CD4-positive, alpha-beta T cell treated with Interferon gamma for 1 hour (primary cell): ENCODE measurements at regions not wholly inside any gene's neighbourhood (a gene's known extent, or its start where the extent isn't known, plus 50 kb on each side); places are given as distances from the start of the nearest gene placed in this dataset.

ENCODE experiments used
- DNase-seq: peaks from one replicate; pipeline ENCODE4 v3.0.0-alpha.2; 2020

GRCh38 chr12:128052777-128053176 lies 214.2 kb upstream of the TMEM132C start:
- DNase-seq: no peak

DNA sequence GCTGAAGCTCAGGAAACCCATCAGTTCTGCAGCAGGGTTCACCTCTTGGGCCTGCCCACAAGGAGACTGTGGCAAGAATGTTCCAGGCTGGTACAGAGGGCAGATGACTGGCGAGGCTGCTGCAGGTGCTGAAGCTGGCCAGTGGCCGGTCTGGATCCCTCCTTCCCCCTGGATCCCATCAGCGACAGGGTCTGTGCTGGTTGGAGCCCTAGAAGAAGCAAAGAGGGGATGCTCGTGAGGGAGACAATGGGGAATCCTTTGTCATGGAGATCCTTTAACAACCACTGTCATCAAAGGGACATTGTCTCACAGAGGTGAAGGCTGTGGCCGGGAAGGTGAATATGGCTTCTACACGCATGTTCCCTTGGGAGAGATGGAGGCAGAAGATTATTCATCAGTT lies 211.4 kb upstream of the TMEM132C start:
- no peak for DNase-seq

DNA sequence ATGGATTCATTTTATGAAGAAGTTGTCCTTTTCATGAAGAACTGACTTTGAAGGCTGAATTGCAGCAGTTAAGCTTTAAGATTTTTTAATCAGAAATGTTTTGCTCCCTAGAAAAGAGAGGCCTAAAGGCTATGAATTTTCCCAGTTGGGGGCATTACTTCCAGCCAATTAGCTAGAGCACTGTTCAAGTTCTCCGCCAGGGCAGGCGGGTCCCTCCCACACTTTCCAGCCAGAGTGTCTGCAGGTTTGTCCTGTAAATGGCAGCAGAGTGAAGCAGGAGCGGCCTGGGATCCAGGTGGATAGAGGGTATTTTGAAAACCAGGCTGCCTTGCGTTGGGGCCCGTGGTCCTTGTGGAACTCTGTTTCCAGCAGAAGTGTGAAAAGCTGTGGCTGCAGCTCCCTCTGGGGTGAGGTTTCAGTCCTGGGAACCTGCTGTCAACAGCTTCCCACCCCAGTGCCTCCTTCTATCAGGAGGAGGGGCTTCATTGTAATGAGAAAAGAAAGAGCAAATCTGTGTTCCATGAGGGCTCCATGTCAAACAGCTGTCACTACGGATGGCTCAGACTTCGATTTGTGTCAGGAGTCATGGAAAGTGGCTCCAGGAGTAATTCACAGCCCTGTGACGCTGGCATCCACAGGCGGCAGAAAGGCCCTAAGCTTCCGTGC lies 210.7 kb upstream of the TMEM132C start:
- no peak for DNase-seq

DNA sequence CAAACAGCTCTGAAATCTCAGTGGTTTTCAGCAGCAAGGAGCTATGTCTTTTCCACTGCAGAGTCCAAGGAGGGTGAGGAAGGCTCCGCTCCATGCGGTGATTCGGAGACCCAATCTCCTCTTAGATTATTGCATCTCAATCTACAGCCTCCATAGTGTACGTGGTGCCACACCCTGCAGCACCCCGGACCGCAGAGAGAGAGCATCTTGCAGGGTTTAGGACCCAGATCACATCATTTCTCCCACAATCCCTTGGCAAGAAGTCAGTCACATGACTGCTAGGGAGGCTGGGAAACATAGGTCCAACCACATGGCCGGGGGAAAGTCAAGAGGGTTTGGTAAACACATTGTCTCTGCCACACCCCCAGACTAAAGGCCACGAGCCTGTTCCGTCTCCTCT lies 209.4 kb upstream of the TMEM132C start:
- no peak for DNase-seq

GRCh38 chr12:128059621-128060370 lies 207.2 kb upstream of the TMEM132C start:
- DNase-seq: no peak

DNA sequence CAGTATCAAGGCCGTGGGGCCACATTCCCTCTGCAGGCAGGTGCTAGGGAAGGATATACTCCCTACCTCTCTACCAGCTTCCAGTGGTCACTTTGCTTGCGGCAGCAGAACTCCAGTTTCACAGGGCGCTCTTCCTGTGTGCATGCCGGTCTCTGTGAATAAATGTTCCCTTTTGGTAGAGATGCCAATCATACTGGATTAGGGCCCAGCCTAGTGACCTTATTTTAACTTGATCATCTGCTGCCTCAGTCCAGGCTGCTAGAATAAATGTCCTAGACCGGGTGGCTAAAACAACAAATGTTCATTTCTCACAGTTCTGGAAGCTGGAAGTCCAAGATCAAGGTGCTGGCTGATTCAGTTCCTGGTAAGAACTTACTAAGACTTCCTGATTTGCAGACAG lies 198.8 kb upstream of the TMEM132C start:
- no peak for DNase-seq

DNA sequence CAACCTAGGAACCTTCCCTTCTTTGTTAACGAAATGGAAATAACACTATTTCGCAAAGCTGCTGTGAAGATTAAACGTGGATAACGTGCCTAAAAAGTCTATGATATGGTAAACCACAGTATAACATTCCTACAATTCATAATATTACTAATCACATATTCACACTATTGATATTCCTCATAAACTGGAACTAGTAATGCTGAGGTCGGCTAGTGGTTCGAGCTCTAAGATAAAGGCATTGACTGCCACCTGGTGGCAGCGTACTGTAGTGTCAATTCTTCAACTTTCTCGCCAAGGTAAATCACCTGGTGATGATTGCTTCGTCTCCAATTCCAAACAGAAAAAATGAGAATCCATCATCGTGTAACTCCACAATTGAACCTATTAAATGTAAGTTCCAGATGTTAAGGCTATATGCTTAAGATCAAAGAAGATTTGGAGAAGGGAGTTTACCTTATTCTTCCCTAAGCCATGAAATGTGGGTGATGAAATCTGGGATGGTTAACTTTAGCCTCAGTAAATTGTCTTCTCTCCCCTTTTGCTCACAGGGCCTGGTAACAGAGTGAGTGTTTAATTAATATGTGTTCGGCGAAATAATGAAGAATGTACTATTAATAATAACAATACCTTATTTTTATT lies 197.5 kb upstream of the TMEM132C start:
- no peak for DNase-seq

GRCh38 chr12:128073937-128074336 lies 193.0 kb upstream of the TMEM132C start:
- DNase-seq: no peak

GRCh38 chr12:128075332-128075731 lies 191.6 kb upstream of the TMEM132C start:
- no peak for DNase-seq

- DNase-seq: no peak
These were observed 190.8 kb upstream of the TMEM132C start for GRCh38 chr12:128076188-128076587.

DNA sequence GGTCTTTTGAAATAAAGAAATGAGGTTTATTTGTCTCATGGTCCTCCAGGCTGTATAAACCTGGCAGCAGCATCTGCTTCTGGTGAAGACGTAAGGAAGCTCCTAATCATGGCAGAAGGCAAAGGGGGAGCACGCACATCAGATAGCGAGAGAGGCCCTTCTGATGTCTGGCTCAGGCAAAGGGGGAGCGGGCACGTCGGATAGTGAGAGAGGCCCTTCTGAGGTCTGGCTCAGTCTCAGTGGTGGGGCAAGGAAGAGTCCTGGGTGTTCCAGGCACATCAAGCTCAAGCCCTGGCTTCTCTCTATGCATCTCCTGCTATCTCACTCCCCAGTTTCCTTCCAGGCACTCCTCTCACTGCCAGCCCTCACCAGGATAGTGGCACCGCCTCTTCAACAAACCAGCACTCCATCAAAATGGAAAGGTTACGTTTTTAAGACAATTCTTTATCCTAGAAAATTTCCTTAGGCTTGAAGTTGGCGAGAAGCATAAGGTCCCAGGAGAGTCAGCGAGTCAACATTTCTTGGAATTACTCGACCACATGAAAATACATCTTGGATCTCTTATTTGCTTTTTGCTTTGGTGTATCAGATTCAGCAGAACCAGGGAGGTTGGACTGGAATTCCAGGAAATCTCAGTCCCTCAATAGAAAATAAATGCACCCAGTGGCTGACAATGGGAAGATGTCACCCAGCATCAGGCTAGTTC lies 189.6 kb upstream of the TMEM132C start:
- no peak for DNase-seq

GRCh38 chr12:128077917-128078298 lies 189.1 kb upstream of the TMEM132C start:
- DNase-seq: no peak

DNA sequence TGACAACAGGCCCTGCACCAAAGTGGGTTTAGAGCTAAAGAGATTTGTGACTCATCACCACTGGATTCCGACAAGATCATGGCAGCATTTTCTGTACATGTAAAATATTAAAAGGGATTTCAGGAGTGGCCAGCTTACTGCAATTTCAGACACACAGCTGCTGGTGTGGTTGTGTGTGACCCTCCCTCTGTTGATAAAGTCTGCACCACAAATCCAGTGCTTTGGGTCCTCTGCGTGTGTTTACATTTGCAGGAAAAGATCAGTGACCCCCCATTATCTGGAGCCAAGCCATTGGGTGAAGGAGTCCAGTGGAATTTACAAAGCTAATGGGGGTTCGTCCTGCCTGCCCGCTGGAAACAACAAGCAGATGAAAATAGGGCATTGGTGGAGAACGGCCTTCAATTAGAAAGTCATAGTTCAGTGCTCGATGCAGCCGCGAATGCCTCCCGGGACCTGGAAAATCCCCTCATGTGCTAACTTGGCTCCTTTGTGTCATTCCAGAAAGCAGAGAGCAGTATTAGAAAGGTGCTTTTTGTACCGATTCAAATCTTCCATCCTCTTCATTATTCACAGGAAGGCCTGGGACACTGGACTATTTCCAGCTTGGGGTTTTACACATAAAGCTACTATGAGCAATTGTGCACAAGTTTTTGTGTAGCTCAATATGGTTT lies 188.5 kb upstream of the TMEM132C start:
- DNase-seq: no peak

DNA sequence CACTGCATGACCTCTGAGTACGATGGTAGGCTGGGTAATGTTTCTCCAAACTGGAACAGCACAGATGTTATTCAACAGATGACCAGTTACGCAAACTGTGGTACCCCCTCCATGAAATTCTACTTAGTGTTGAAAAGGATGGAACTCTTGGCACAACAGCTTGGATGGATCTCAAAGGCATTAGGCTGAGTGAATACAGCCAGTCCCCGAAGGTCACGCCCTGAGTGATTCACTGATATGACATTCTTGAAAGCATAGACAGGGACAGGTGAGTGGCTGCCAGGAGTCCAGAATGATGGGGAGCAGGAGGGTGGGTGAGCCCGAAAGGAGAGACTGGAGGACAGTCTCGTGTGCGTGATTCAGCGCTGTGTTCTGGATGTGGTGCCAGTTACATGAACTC lies 187.5 kb upstream of the TMEM132C start:
- no peak for DNase-seq

GRCh38 chr12:128083132-128083729 lies 183.7 kb upstream of the TMEM132C start:
- no peak for DNase-seq

- no peak for DNase-seq
These were observed 178.0 kb upstream of the TMEM132C start for GRCh38 chr12:128088926-128089325.

GRCh38 chr12:128089961-128090360 lies 177.0 kb upstream of the TMEM132C start:
- no peak for DNase-seq

GRCh38 chr12:128091101-128091720 lies 175.8 kb upstream of the TMEM132C start:
- DNase-seq: no peak

GRCh38 chr12:128091951-128092382 lies 175.0 kb upstream of the TMEM132C start:
- no peak for DNase-seq

DNA sequence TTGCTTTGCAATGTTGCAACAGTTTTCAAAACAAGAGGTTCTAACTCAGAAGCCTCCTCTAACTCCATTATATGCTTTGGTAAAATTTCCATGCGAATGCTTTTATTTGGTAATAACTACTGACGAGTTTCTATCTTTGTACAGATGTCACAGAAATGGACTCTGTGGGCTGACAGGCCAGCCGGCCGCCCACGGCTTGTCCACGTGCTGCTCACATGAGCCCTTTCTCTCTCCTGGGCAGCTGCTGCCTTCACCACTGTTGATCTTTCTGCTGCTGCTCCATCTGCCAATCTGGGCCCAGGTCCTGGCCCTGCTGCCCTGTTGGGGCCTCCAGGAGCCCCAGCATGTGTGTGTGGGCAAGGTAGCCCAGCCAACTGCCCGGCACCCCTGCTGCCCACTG lies 168.2 kb upstream of the TMEM132C start:
- no peak for DNase-seq

DNA sequence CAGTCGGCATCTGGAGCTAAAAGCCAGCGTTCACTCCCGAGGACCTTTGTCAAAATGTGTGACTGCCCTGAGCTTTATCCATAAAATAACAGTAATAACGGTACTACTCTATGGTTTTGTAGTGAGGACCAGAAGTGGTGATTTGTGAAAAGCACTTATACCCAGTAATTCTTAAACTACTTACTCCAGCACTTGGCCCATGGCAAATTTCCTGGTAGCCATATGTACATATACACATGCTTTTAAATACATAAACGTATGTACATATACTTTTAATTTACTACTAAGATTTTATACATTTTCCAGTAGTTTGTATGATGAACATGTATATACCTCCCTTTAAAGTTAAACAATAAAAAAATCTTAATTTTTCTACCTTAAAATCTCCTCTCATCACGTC lies 163.8 kb upstream of the TMEM132C start:
- no peak for DNase-seq

- no peak for DNase-seq
These were observed 157.7 kb upstream of the TMEM132C start for GRCh38 chr12:128109236-128109635.
